IMR-90 (cell line): ENCODE measurements at regions not wholly inside any gene's neighbourhood (a gene's known extent, or its start where the extent isn't known, plus 50 kb on each side); places are given as distances from the start of the nearest gene placed in this dataset.

ENCODE experiments used
- ATAC-seq: fragments of 200-7000 bp; cut with Tn5 transposase; 2 replicates; pipeline ENCODE4 v1.9.1; 2020; ENCODE audit warnings: low read depth, mild to moderate bottlenecking, moderate library complexity
- BruUV-seq: library from RNA; stranded (reverse); fragments of 400-500 nt; replicated peaks from 2 replicates; lab custom pipeline; 2021; lab: Mats Ljungman, UMichigan
- CTCF ChIA-PET: fragments of 300-600 bp; formaldehyde crosslinking; extraction: SDS; loops from one replicate; lab custom pipeline; 2021; ENCODE audit warnings: antibody characterized with exemption; lab: Yijun Ruan, JAX
- POLR2A ChIA-PET: fragments of 300-600 bp; sonication (Branson Sonifier 250); formaldehyde crosslinking; loops from one replicate; lab custom pipeline; 2022; ENCODE audit warnings: antibody characterized with exemption; ENCODE audit not compliant: unreplicated experiment; lab: Charles Lee
- DNase-seq: peaks from one replicate; pipeline ENCODE4 v3.0.0; 2013
- H2AFZ ChIP-seq: replicated peaks from 2 replicates; pipeline ENCODE3; 2013; ENCODE audit warnings: low read length, mild to moderate bottlenecking; ENCODE audit not compliant: poor library complexity
- H2AK5ac ChIP-seq: 2 replicates; pipeline ENCODE4 v1.6.1; 2013; ENCODE audit warnings: low read depth, low read length, inconsistent platforms
- H2AK9ac ChIP-seq: replicated peaks from 2 replicates; pipeline ENCODE3; 2013; ENCODE audit warnings: mild to moderate bottlenecking, low read depth, low read length, moderate library complexity; ENCODE audit not compliant: poor library complexity
- H2BK120ac ChIP-seq: 2 replicates; pipeline ENCODE4 v1.6.1; 2013; ENCODE audit warnings: low read depth, low read length, inconsistent platforms
- H2BK15ac ChIP-seq: 3 replicates; pipeline ENCODE4 v1.6.1; 2013; ENCODE audit warnings: low read depth, low read length, inconsistent platforms
- H2BK20ac ChIP-seq: 2 replicates; pipeline ENCODE4 v1.6.1; 2013; ENCODE audit warnings: low read depth, mild to moderate bottlenecking, inconsistent platforms, low read length, moderate library complexity
- H2BK5ac ChIP-seq: 2 replicates; pipeline ENCODE4 v1.6.1; 2013; ENCODE audit warnings: mild to moderate bottlenecking, low read depth, low read length, inconsistent platforms; ENCODE audit not compliant: poor library complexity, severe bottlenecking
- H3K14ac ChIP-seq: replicated peaks from 2 replicates; pipeline ENCODE4 v1.6.1; 2013; ENCODE audit warnings: low read depth, low read length, inconsistent platforms
- H3K18ac ChIP-seq: 2 replicates; pipeline ENCODE4 v1.6.1; 2013; ENCODE audit warnings: low read depth, low read length, control low read depth
- H3K23ac ChIP-seq: 2 replicates; pipeline ENCODE4 v1.6.1; 2013; ENCODE audit warnings: low read depth, low read length, inconsistent platforms
- H3K27ac ChIP-seq: 2 replicates; pipeline ENCODE4 v1.5.1; 2013; ENCODE audit warnings: mild to moderate bottlenecking, control low read depth, low read length; ENCODE audit not compliant: insufficient read depth
- H3K27me3 ChIP-seq: 2 replicates; pipeline ENCODE4 v1.6.1; 2013; ENCODE audit warnings: low read length; ENCODE audit not compliant: control insufficient read depth, insufficient read depth
- H3K36me3 ChIP-seq: 2 replicates; pipeline ENCODE4 v1.6.1; 2013; ENCODE audit warnings: low read length, mixed read lengths; ENCODE audit not compliant: control insufficient read depth, insufficient read depth
- H3K4ac ChIP-seq: 2 replicates; pipeline ENCODE4 v1.6.1; 2013; ENCODE audit warnings: low read depth, low read length, inconsistent platforms
- H3K4me1 ChIP-seq: 2 replicates; pipeline ENCODE4 v1.6.1; 2013; ENCODE audit warnings: low read length, mixed read lengths; ENCODE audit not compliant: control insufficient read depth, insufficient read depth
- H3K4me2 ChIP-seq: 2 replicates; pipeline ENCODE4 v1.6.1; 2013; ENCODE audit warnings: low read depth, mild to moderate bottlenecking, control low read depth, low read length, moderate library complexity
- H3K4me3 ChIP-seq: 2 replicates; pipeline ENCODE4 v1.5.1; 2013; ENCODE audit warnings: low read depth, mild to moderate bottlenecking, control low read depth, low read length, moderate library complexity; ENCODE audit not compliant: insufficient read depth
- H3K56ac ChIP-seq: 2 replicates; pipeline ENCODE4 v1.6.1; 2013; ENCODE audit warnings: low read length, inconsistent platforms; ENCODE audit not compliant: insufficient read depth; ENCODE audit errors: extremely low read depth
- H3K79me1 ChIP-seq, 2 experiments: 2 replicates each; pipeline ENCODE4 v1.6.1; 2013; ENCODE audit warnings: low read length in 2 of 2, inconsistent platforms in 1 of 2, low read depth in 1 of 2
- H3K9ac ChIP-seq: 2 replicates; pipeline ENCODE4 v1.6.1; 2013; ENCODE audit warnings: low read depth, low read length, control low read depth
- H3K9me1 ChIP-seq: 2 replicates; pipeline ENCODE4 v1.6.1; 2013; ENCODE audit warnings: low read length, inconsistent platforms; ENCODE audit not compliant: insufficient read depth
- H3K9me3 ChIP-seq: 2 replicates; pipeline ENCODE4 v1.6.1; 2013; ENCODE audit warnings: low read length; ENCODE audit not compliant: control insufficient read depth, insufficient read depth
- H4K20me1 ChIP-seq: 2 replicates; pipeline ENCODE4 v1.6.1; 2013; ENCODE audit warnings: low read length, inconsistent platforms; ENCODE audit not compliant: insufficient read depth
- H4K5ac ChIP-seq: 2 replicates; pipeline ENCODE4 v1.6.1; 2013; ENCODE audit warnings: mild to moderate bottlenecking, low read depth, low read length, control low read depth
- H4K8ac ChIP-seq, 2 experiments: 2 replicates each; pipeline ENCODE4 v1.6.1; 2013; ENCODE audit warnings: low read depth in 2 of 2, low read length in 2 of 2, control low read depth in 1 of 2, inconsistent platforms in 1 of 2
- H4K91ac ChIP-seq: 2 replicates; pipeline ENCODE4 v1.6.1; 2013; ENCODE audit warnings: low read depth, low read length, inconsistent platforms; ENCODE audit not compliant: insufficient read depth
- BHLHE40 ChIP-seq: fragments of 150-350 bp; IDR thresholded peaks from 2 replicates; pipeline ENCODE4 v1.6.1; 2016; ENCODE audit warnings: mild to moderate bottlenecking, low read depth, low read length
- CEBPB ChIP-seq: IDR thresholded peaks from 2 replicates; pipeline ENCODE4 v1.6.1; 2012; ENCODE audit warnings: low read depth, low read length, improper control_type of control experiment
- CHD1 ChIP-seq: IDR thresholded peaks from 2 replicates; pipeline ENCODE4 v1.6.1; 2012; ENCODE audit warnings: low read depth, low read length, improper control_type of control experiment
- FOS ChIP-seq: fragments of 150-350 bp; IDR thresholded peaks from 2 replicates; pipeline ENCODE4 v1.6.1; 2016; ENCODE audit warnings: low read depth, low read length
- MAZ ChIP-seq: IDR thresholded peaks from 2 replicates; pipeline ENCODE4 v1.6.1; 2012; ENCODE audit warnings: low read depth, mild to moderate bottlenecking, low read length, improper control_type of control experiment, moderate library complexity, borderline replicate concordance
- NFE2L2 ChIP-seq: fragments of 150-350 bp; IDR thresholded peaks from 2 replicates; pipeline ENCODE4 v1.6.1; 2016; ENCODE audit warnings: low read depth, mild to moderate bottlenecking, low read length
- RFX5 ChIP-seq: IDR thresholded peaks from 2 replicates; pipeline ENCODE4 v1.8.0; 2012; ENCODE audit warnings: low read depth, mild to moderate bottlenecking, low read length, moderate library complexity
- SMC3 ChIP-seq: fragments of 150-350 bp; IDR thresholded peaks from 2 replicates; pipeline ENCODE4 v1.6.1; 2016; ENCODE audit warnings: low read depth, mild to moderate bottlenecking, antibody characterized with exemption, low read length, moderate library complexity
- USF2 ChIP-seq: fragments of 150-350 bp; IDR thresholded peaks from 2 replicates; pipeline ENCODE4 v1.6.1; 2017; ENCODE audit warnings: mild to moderate bottlenecking, antibody characterized with exemption, low read length, low read depth
- WGBS, 2 experiments: methylation state at CpG; one replicate each; pipeline versions ENCODE4 v1.1.5 to v1.1.7; 2013; ENCODE audit warnings: missing lambda C conversion rate in 2 of 2; ENCODE audit not compliant: insufficient read length in 1 of 2; ENCODE audit errors: extremely low coverage in 2 of 2; 5-methylcytosine and 5-hydroxymethylcytosine counted together
- dilution Hi-C: fragments of 300-500 bp; cut with HindIII; formaldehyde crosslinking; loops from one replicate; pipeline ENCODE4 v1.14.3; 2018; ENCODE audit warnings: low sequenced_read_pairs; ENCODE audit not compliant: unreplicated experiment
- in situ Hi-C: fragments of 300-500 bp; cut with MboI; formaldehyde crosslinking; loops from 3 replicates; pipeline ENCODE4 v1.14.3; 2019; ENCODE audit warnings: low sequenced_read_pairs, inconsistent platforms, mixed read lengths
- intact Hi-C: fragments of 100-400 bp; cut with micrococcal nuclease; formaldehyde crosslinking; loops from 2 replicates; pipeline ENCODE4 v1.10.0; 2022

- no peak for ATAC-seq
- H3K9me1 ChIP-seq, result no peaks in the 10 kb centered on the region
- no peak overlapping the region for H2BK120ac ChIP-seq
- TF ChIP-seq NFE2L2 (no peak), CHD1 (no peak), SMC3 (no peak), BHLHE40 (no peak), FOS (no peak), RFX5 (no peak), USF2 (no peak), CEBPB (no peak), MAZ (no peak)
- no peak overlapping the region for H2BK5ac ChIP-seq
- H3K56ac ChIP-seq, result no peak overlapping the region
- no peak overlapping the region for H2BK15ac ChIP-seq
- no peak for DNase-seq
- in situ Hi-C loops (no loop called here), dilution Hi-C loops (no loop called here), intact Hi-C loops (no loop called here)
- H3K4me2 ChIP-seq, result no peak overlapping the region
- H4K8ac ChIP-seq, result no peak overlapping the region
- no peak overlapping the region for H3K14ac ChIP-seq
- H3K79me1 ChIP-seq, result no peaks in the 10 kb centered on the region
- H4K20me1 ChIP-seq, result no peaks in the 10 kb centered on the region
- BruUV-seq, result no TSS peak
- H2AFZ ChIP-seq, result no peak overlapping the region
- 38% methylated on average over 1 of the region's 3 CpGs; no CpG with 5 or more reads in 1 of the 2 experiments for WGBS, 2 experiments
- no peaks in the 10 kb centered on the region for H3K4me1 ChIP-seq
- H2BK20ac ChIP-seq, result no peak overlapping the region
- POLR2A ChIA-PET, result no interaction called here
- H4K91ac ChIP-seq, result no peak overlapping the region
- no peak overlapping the region for H2AK9ac ChIP-seq
- H3K18ac ChIP-seq, result no peak overlapping the region
- no peak overlapping the region for H3K4me3 ChIP-seq
- no peak overlapping the region for H3K27ac ChIP-seq
- H3K36me3 ChIP-seq, result no peaks in the 10 kb centered on the region
- CTCF ChIA-PET, result no interaction called here
- no peak overlapping the region for H3K9ac ChIP-seq
- no peak overlapping the region for H2AK5ac ChIP-seq
- no peak overlapping the region for H3K4ac ChIP-seq
- 0 out of 2 replicates have a peak, but pooled peaks cover 2% of the 10 kb centered on the region for H3K9me3 ChIP-seq
- H4K5ac ChIP-seq, result no peak overlapping the region
- H3K27me3 ChIP-seq, result no peaks in the 10 kb centered on the region
- no peak overlapping the region for H3K23ac ChIP-seq
Measured at GRCh38 chr1:208564466-208564865, 320.3 kb upstream of the PLXNA2 start.
